ENCODE measurements at regions not wholly inside any gene's neighbourhood (a gene's known extent, or its start where the extent isn't known, plus 50 kb on each side); places are given as distances from the start of the nearest gene placed in this dataset.

GRCh38 chr13:22563272-22563671 lies 617.5 kb upstream of the SGCG start:
- no peak overlapping the region for H3K4me3 Mint-ChIP-seq
- no peaks in the 10 kb centered on the region for H3K36me3 Mint-ChIP-seq (ENCODE audit: low read depth)
- H3K4me1 Mint-ChIP-seq: no peaks in the 10 kb centered on the region
- no peaks in the 10 kb centered on the region for H3K27me3 Mint-ChIP-seq (ENCODE audit: low read depth)
- no peak for DNase-seq (ENCODE audit: low read depth, low spot score)
- H3K27ac Mint-ChIP-seq (ENCODE audit: unreplicated experiment): no peak overlapping the region
- TF ChIP-seq CTCF (conservative IDR thresholded peaks at IDR 0.05): no peak
- H3K9me3 Mint-ChIP-seq: peaks cover 2% of the 10 kb centered on the region

- peak; percentile 30 for TF ChIP-seq CTCF (conservative IDR thresholded peaks at IDR 0.05)
- Mint-ChIP-seq H3K9me3 (peaks cover 2% of the 10 kb centered on the region), H3K4me1 (no peaks in the 10 kb centered on the region), H3K27ac (ENCODE audit: unreplicated experiment) (no peak overlapping the region), H3K4me3 (no peak overlapping the region), H3K36me3 (ENCODE audit: low read depth) (no peaks in the 10 kb centered on the region), H3K27me3 (ENCODE audit: low read depth) (no peaks in the 10 kb centered on the region)
- no peak for DNase-seq (ENCODE audit: low read depth, low spot score)
Observed at GRCh38 chr13:22569811-22570210, 611.0 kb upstream of the SGCG start.

- H3K9me3 Mint-ChIP-seq: peaks cover 7% of the 10 kb centered on the region
- H3K4me1 Mint-ChIP-seq: no peaks in the 10 kb centered on the region
- H3K4me3 Mint-ChIP-seq: no peak overlapping the region
- H3K27me3 Mint-ChIP-seq (ENCODE audit: low read depth): no peaks in the 10 kb centered on the region
- no peak for DNase-seq (ENCODE audit: low read depth, low spot score)
- TF ChIP-seq CTCF (conservative IDR thresholded peaks at IDR 0.05): no peak
- H3K36me3 Mint-ChIP-seq (ENCODE audit: low read depth): no peaks in the 10 kb centered on the region
- no peak overlapping the region for H3K27ac Mint-ChIP-seq (ENCODE audit: unreplicated experiment)
Observed at GRCh38 chr13:22589880-22590279, 590.9 kb upstream of the SGCG start.

- no peak for TF ChIP-seq CTCF (conservative IDR thresholded peaks at IDR 0.05)
- H3K36me3 Mint-ChIP-seq (ENCODE audit: low read depth): no peaks in the 10 kb centered on the region
- no peak overlapping the region for H3K27ac Mint-ChIP-seq (ENCODE audit: unreplicated experiment)
- no peaks in the 10 kb centered on the region for H3K27me3 Mint-ChIP-seq (ENCODE audit: low read depth)
- no peak overlapping the region for H3K4me3 Mint-ChIP-seq
- no peak for DNase-seq (ENCODE audit: low read depth, low spot score)
- H3K4me1 Mint-ChIP-seq: no peaks in the 10 kb centered on the region
- H3K9me3 Mint-ChIP-seq: peaks cover 3% of the 10 kb centered on the region
Observed at GRCh38 chr13:22592515-22592914, 588.3 kb upstream of the SGCG start.

GRCh38 chr13:22594041-22594440 lies 586.7 kb upstream of the SGCG start:
- no peak for DNase-seq (ENCODE audit: low read depth, low spot score)
- no peak for TF ChIP-seq CTCF (conservative IDR thresholded peaks at IDR 0.05)

More at GRCh38 chr13:22594041-22594440, 586.7 kb upstream of the SGCG start:
- Mint-ChIP-seq H3K36me3 (ENCODE audit: low read depth) (no peaks in the 10 kb centered on the region), H3K27me3 (ENCODE audit: low read depth) (no peaks in the 10 kb centered on the region), H3K27ac (ENCODE audit: unreplicated experiment) (no peak overlapping the region), H3K4me1 (no peaks in the 10 kb centered on the region), H3K4me3 (no peak overlapping the region), H3K9me3 (no peaks in the 10 kb centered on the region)
